Gastrocnemius medialis (tissue), 4 donors: ENCODE measurements at regions not wholly inside any gene's neighbourhood (a gene's known extent, or its start where the extent isn't known, plus 50 kb on each side); places are given as distances from the start of the nearest gene placed in this dataset.
A peak's percentile ranks its signal among the peaks of the same experiment; 100 is the strongest.

Experiments
- CTCF ChIP-seq, 5 experiments: fragments of 450-650 bp in 3 of 5; fragments of 200-600 bp in 2 of 5; sonication (generic) in 2 of 5; IDR thresholded peaks in 4 of 5; conservative IDR thresholded peaks in 1 of 5; 1 replicate in 4 of 5; 2 replicates in 1 of 5; pipeline ENCODE4 v1.5.1; 2016 to 2019; ENCODE audit warnings: antibody characterized with exemption in 5 of 5, mild to moderate bottlenecking in 3 of 5, moderate library complexity in 3 of 5
- POLR2A ChIP-seq, 2 donors: fragments of 450-650 bp; IDR thresholded peaks; one replicate each; pipeline ENCODE4 v1.6.1; 2017; ENCODE audit warnings: antibody characterized with exemption in 2 of 2, mild to moderate bottlenecking in 2 of 2, moderate library complexity in 2 of 2

- peak; percentile 11 to 47 for TF ChIP-seq POLR2A (IDR thresholded peaks at IDR 0.05)
- TF ChIP-seq CTCF (IDR thresholded peaks at IDR 0.05 in 4 of 5, conservative IDR thresholded peaks at IDR 0.05 in 1 of 5): no peak
Observed at GRCh38 chr1:168893359-168893801, 164.4 kb upstream of the DPT start.
